AG04450 (cell line): ENCODE measurements at regions not wholly inside any gene's neighbourhood (a gene's known extent, or its start where the extent isn't known, plus 50 kb on each side); places are given as distances from the start of the nearest gene placed in this dataset.

Source experiments
- CTCF ChIA-PET: fragments of 300-600, 350-600 bp; formaldehyde crosslinking; extraction: SDS; loops from one replicate; lab custom pipeline; 2022; ENCODE audit warnings: antibody characterized with exemption, inconsistent platforms; lab: Charles Lee
- POLR2A ChIA-PET: fragments of 350-600 bp; formaldehyde crosslinking; extraction: SDS; loops from one replicate; lab custom pipeline; 2021; ENCODE audit warnings: antibody characterized with exemption, inconsistent platforms; lab: Yijun Ruan, JAX
- DNase-seq: peaks from one replicate; pipeline ENCODE4 v3.0.0-alpha.2; 2011; ENCODE audit warnings: low read depth, low spot score
- H3K27ac ChIP-seq: one replicate; pipeline ENCODE4 v1.5.1; 2012; ENCODE audit warnings: low read depth, low read length, control low read depth
- H3K27me3 ChIP-seq: one replicate; pipeline ENCODE4 v1.6.0; 2012; ENCODE audit warnings: low read length; ENCODE audit not compliant: control insufficient read depth, insufficient read depth
- H3K4me3 ChIP-seq: 2 replicates; pipeline ENCODE4 v1.5.1; 2011; ENCODE audit warnings: mild to moderate bottlenecking, low read depth, low read length, control low read depth
- H3K9me3 ChIP-seq: 2 replicates; pipeline ENCODE4 v1.5.1; 2012; ENCODE audit warnings: low read length; ENCODE audit not compliant: control insufficient read depth, insufficient read depth
- TF ChIP-seq, protein P1 (sequence below): IDR thresholded peaks from 2 replicates; pipeline ENCODE4 v1.5.1; 2011; ENCODE audit warnings: low read depth, low read length, control low read depth, inconsistent platforms

DNA sequence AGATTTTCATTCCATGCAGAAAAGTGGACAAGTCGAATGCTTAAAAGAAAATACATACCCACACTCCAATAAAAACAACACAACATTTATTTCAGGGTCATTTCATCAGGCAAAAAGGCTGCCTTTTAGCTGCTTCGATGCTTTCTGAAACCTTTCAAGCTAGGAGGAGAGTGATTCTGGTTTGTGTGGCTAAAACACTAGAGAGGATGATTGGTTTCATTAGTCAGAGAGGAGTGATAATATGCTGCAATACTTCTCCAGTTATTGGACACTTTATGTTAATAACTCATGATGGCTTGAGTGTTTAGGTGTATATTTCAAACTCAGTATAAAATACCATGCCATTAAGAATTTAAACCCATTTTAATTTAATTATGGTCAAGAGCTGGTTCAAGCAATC, 614.0 kb downstream of the SLC4A3 start:
- no peak for DNase-seq
- no peak overlapping the region for H3K4me3 ChIP-seq
- no peaks in the 10 kb centered on the region for H3K9me3 ChIP-seq
- no peak overlapping the region for H3K27ac ChIP-seq
- ChIA-PET CTCF (no interaction called here), POLR2A (no interaction called here)
- H3K27me3 ChIP-seq = no peaks in the 10 kb centered on the region
- TF ChIP-seq, protein P1, sequence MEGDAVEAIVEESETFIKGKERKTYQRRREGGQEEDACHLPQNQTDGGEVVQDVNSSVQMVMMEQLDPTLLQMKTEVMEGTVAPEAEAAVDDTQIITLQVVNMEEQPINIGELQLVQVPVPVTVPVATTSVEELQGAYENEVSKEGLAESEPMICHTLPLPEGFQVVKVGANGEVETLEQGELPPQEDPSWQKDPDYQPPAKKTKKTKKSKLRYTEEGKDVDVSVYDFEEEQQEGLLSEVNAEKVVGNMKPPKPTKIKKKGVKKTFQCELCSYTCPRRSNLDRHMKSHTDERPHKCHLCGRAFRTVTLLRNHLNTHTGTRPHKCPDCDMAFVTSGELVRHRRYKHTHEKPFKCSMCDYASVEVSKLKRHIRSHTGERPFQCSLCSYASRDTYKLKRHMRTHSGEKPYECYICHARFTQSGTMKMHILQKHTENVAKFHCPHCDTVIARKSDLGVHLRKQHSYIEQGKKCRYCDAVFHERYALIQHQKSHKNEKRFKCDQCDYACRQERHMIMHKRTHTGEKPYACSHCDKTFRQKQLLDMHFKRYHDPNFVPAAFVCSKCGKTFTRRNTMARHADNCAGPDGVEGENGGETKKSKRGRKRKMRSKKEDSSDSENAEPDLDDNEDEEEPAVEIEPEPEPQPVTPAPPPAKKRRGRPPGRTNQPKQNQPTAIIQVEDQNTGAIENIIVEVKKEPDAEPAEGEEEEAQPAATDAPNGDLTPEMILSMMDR = no peak

DNA sequence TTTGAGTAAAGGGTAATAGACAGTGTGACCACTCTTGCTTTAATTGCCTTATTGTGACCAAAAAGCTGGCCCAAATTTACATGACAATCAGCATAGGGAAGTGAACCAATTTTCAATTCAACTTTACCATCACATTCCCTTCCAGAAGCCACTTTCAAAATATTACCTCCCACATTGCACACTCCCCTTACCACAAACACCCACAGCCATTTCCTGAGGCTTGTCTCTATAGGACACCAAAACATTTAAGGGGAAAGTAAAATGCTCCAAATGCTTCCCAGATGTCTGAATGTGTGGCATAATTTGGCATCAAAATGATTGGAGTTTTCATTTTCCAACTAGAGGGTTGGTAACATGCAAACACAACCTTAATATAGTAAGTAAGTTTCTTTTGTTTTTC, 616.1 kb downstream of the SLC4A3 start:
- DNase-seq = no peak
- Histone ChIP-seq H3K4me3 (no peak overlapping the region), H3K9me3 (no peaks in the 10 kb centered on the region), H3K27ac (no peak overlapping the region), H3K27me3 (no peaks in the 10 kb centered on the region)
- CTCF ChIA-PET = interaction anchor here (0.8 kb wide), 1 partner anchor 12 kb away, joined by 3 read pairs; no protein-coding TSS in a partner anchor
- TF ChIP-seq, protein P1 = no peak
- POLR2A ChIA-PET = no interaction called here

DNA sequence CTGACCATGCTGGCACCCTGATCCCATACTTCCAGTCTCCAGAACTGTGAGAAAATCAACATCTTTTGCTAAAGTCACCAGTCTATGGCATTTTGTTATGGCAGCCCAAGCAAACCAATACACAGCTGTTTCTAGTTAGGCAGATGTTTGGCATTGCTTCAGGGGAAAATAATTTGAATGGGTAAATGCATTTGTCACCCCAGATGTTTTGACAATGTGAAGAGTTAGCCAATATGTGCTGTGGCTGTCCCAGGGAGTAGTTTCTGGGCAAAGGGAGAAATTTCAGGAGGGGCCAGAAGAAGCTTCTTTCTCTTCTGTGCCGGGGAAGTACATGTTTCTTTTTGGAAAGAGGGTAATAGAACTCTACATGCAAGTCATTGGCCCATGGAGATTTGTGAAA, 619.0 kb downstream of the SLC4A3 start:
- CTCF ChIA-PET = no interaction called here
- no peak for DNase-seq
- TF ChIP-seq, protein P1 = no peak
- POLR2A ChIA-PET = no interaction called here
- no peak overlapping the region for H3K27ac ChIP-seq
- no peaks in the 10 kb centered on the region for H3K9me3 ChIP-seq
- no peak overlapping the region for H3K4me3 ChIP-seq
- no peaks in the 10 kb centered on the region for H3K27me3 ChIP-seq

DNA sequence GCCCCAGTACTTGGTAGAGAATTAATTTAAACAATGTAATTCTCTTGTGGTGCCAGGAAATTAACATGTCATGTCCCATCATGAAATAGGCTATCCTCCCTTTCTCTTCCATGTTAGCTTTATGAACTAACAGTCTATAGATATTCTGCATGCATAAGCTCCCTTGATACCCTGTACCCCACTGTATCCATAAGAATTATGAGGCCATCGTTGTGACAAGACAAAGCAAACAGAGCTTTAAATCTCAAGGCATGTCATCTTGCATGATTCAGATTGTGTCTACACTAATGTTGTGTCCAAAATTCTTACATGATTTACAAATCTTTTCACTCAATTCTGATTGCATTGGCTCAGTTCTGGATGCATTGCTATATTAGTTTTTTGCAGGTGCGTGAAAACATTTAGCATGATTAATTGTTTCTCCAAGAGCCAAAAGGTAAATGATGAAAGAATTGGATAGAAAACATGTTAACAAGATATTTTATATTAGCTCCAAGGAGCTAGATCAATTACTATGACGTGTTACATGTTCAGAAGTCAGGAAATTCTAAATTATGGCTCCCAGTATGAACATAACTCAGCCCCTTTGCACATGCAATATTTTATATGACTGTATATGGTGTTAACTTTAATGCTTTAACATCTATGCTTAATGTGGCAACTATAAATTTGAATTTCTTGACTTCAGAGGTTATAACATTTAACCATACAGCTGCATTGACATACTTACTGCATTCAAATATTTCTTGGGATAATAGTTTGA, 620.3 kb downstream of the SLC4A3 start:
- DNase-seq = no peak
- POLR2A ChIA-PET = no interaction called here
- CTCF ChIA-PET = no interaction called here

DNA sequence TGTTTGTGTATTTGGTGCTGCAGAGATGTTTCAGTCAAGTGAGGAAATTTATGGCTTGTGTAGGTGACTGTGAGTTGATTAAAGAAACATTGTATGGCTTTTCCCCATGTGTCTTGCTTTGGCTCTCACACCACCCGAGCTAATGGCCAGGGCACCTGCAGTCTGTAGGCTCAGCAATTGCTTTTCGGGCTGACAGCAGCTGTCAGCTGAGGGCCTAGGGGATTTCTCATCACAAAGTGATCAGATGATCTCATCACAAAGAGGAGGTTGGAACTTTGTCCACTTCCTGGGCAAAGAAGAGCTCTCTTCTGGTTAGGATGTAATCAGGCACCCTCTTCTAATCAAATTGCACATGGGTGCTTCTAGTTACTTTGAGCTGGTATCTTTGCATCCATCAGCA, 632.2 kb downstream of the SLC4A3 start:
- ChIA-PET POLR2A (no interaction called here), CTCF (no interaction called here)
- TF ChIP-seq, protein P1 = no peak
- Histone ChIP-seq H3K27ac (no peak overlapping the region), H3K4me3 (no peak overlapping the region), H3K27me3 (no peaks in the 10 kb centered on the region), H3K9me3 (no peaks in the 10 kb centered on the region)
- DNase-seq = no peak

More for the DNA sequence above, 620.3 kb downstream of the SLC4A3 start:
- no peaks in the 10 kb centered on the region for H3K27me3 ChIP-seq
- TF ChIP-seq, protein P1 = no peak
- no peak overlapping the region for H3K4me3 ChIP-seq
- no peak overlapping the region for H3K27ac ChIP-seq
- H3K9me3 ChIP-seq = no peaks in the 10 kb centered on the region
